Subcutaneous abdominal adipose tissue (tissue), 5 donors: ENCODE measurements at regions not wholly inside any gene's neighbourhood (a gene's known extent, or its start where the extent isn't known, plus 50 kb on each side); places are given as distances from the start of the nearest gene placed in this dataset.
A peak's percentile ranks its signal among the peaks of the same experiment; 100 is the strongest.

ENCODE experiments used
- H3K27ac ChIP-seq: one replicate; pipeline ENCODE4 v1.7.0; 2013; ENCODE audit warnings: low read depth, mild to moderate bottlenecking, inconsistent platforms, low read length, moderate library complexity
- H3K27me3 ChIP-seq, 5 donors: one replicate each; pipeline ENCODE4 v1.7.0; 2013; ENCODE audit warnings: low read length in 5 of 5, inconsistent platforms in 1 of 5; ENCODE audit not compliant: control insufficient read depth in 5 of 5, insufficient read depth in 4 of 5
- H3K36me3 ChIP-seq, 5 donors: one replicate each; pipeline ENCODE4 v1.7.0; 2013; ENCODE audit warnings: low read length in 5 of 5; ENCODE audit not compliant: control insufficient read depth in 5 of 5, insufficient read depth in 5 of 5
- H3K4me1 ChIP-seq, 5 donors: one replicate each; pipeline ENCODE4 v1.7.0; 2013; ENCODE audit warnings: low read length in 5 of 5, mild to moderate bottlenecking in 3 of 5, moderate library complexity in 1 of 5; ENCODE audit not compliant: control insufficient read depth in 5 of 5, insufficient read depth in 5 of 5
- H3K4me3 ChIP-seq, 5 donors: one replicate each; pipeline ENCODE4 v1.7.0; 2013; ENCODE audit warnings: low read length in 5 of 5, low read depth in 1 of 5
- H3K9ac ChIP-seq, 5 donors: one replicate each; pipeline ENCODE4 v1.7.0; 2013; ENCODE audit warnings: low read length in 5 of 5, mild to moderate bottlenecking in 4 of 5, moderate library complexity in 3 of 5
- H3K9me3 ChIP-seq, 5 donors: one replicate each; pipeline ENCODE4 v1.7.0; 2013; ENCODE audit warnings: low read length in 5 of 5; ENCODE audit not compliant: control insufficient read depth in 5 of 5
- donor health status: healthy.
- donor health status: healthy.
- donor health status: healthy.
- donor health status: healthy.
- donor health status: healthy.

GRCh38 chr2:122307763-122308162, 552.3 kb downstream of the TSN start:
- Histone ChIP-seq H3K27me3 (no peaks in the 10 kb centered on the region), H3K36me3 (no peaks in the 10 kb centered on the region), H3K9me3 (peaks cover 0 to 5% (median 0%) of the 10 kb centered on the region in 5 donors), H3K4me1 (no peaks in the 10 kb centered on the region), H3K9ac (no peak overlapping the region), H3K4me3 (no peak overlapping the region), H3K27ac (no peak overlapping the region)

- Histone ChIP-seq H3K9ac (peak overlapping the region in 1 of 5 donors; percentile 5), H3K4me3 (peak overlapping the region in 1 of 5 donors; percentile 16), H3K27me3 (no peaks in the 10 kb centered on the region), H3K36me3 (no peaks in the 10 kb centered on the region), H3K4me1 (peaks cover 0 to 5% (median 0%) of the 10 kb centered on the region in 5 donors), H3K27ac (no peak overlapping the region), H3K9me3 (no peaks in the 10 kb centered on the region)
These were observed 559.9 kb downstream of the TSN start for GRCh38 chr2:122315306-122315705.

GRCh38 chr2:122319539-122320132, 564.2 kb downstream of the TSN start:
- Histone ChIP-seq H3K4me1 (peaks cover 0 to 5% (median 0%) of the 10 kb centered on the region in 5 donors), H3K27me3 (no peaks in the 10 kb centered on the region), H3K36me3 (no peaks in the 10 kb centered on the region), H3K27ac (no peak overlapping the region), H3K9ac (no peak overlapping the region), H3K9me3 (no peaks in the 10 kb centered on the region), H3K4me3 (no peak overlapping the region)

- H3K9me3 ChIP-seq = no peaks in the 10 kb centered on the region
- H3K36me3 ChIP-seq = no peaks in the 10 kb centered on the region
- H3K4me3 ChIP-seq = no peak overlapping the region
- H3K27me3 ChIP-seq = peaks cover 0 to 4% (median 0%) of the 10 kb centered on the region in 5 donors
- H3K4me1 ChIP-seq = no peaks in the 10 kb centered on the region
- no peak overlapping the region for H3K27ac ChIP-seq
- H3K9ac ChIP-seq = no peak overlapping the region
These were observed 567.4 kb downstream of the TSN start for GRCh38 chr2:122322815-122323214.

- no peak overlapping the region for H3K4me3 ChIP-seq
- no peaks in the 10 kb centered on the region for H3K9me3 ChIP-seq
- peaks cover 0 to 4% (median 0%) of the 10 kb centered on the region in 5 donors for H3K27me3 ChIP-seq
- no peak overlapping the region for H3K27ac ChIP-seq
- H3K36me3 ChIP-seq = no peaks in the 10 kb centered on the region
- H3K4me1 ChIP-seq = no peaks in the 10 kb centered on the region
- H3K9ac ChIP-seq = no peak overlapping the region
These were observed 568.5 kb downstream of the TSN start for GRCh38 chr2:122323927-122324326.

GRCh38 chr2:122326471-122326870, 571.0 kb downstream of the TSN start:
- Histone ChIP-seq H3K9ac (no peak overlapping the region), H3K9me3 (no peaks in the 10 kb centered on the region), H3K27ac (no peak overlapping the region), H3K4me1 (no peaks in the 10 kb centered on the region), H3K36me3 (no peaks in the 10 kb centered on the region), H3K4me3 (no peak overlapping the region), H3K27me3 (peaks cover 0 to 4% (median 0%) of the 10 kb centered on the region in 5 donors)

GRCh38 chr2:122328816-122329215, 573.4 kb downstream of the TSN start:
- H3K27ac ChIP-seq = no peak overlapping the region
- no peaks in the 10 kb centered on the region for H3K4me1 ChIP-seq
- H3K9me3 ChIP-seq = no peaks in the 10 kb centered on the region
- peaks cover 0 to 4% (median 0%) of the 10 kb centered on the region in 5 donors for H3K27me3 ChIP-seq
- H3K36me3 ChIP-seq = no peaks in the 10 kb centered on the region
- H3K9ac ChIP-seq = no peak overlapping the region
- H3K4me3 ChIP-seq = no peak overlapping the region

GRCh38 chr2:122329278-122329677, 573.8 kb downstream of the TSN start:
- H3K27ac ChIP-seq = no peak overlapping the region
- H3K4me1 ChIP-seq = no peaks in the 10 kb centered on the region
- H3K4me3 ChIP-seq = no peak overlapping the region

GRCh38 chr2:122333932-122334331, 578.5 kb downstream of the TSN start:
- no peak overlapping the region for H3K9ac ChIP-seq
- no peaks in the 10 kb centered on the region for H3K9me3 ChIP-seq
- H3K27me3 ChIP-seq = peaks cover 0 to 2% (median 0%) of the 10 kb centered on the region in 5 donors
- no peak overlapping the region for H3K4me3 ChIP-seq
- no peaks in the 10 kb centered on the region for H3K36me3 ChIP-seq
- no peaks in the 10 kb centered on the region for H3K4me1 ChIP-seq
- H3K27ac ChIP-seq = no peak overlapping the region

More at GRCh38 chr2:122329278-122329677, 573.8 kb downstream of the TSN start:
- H3K9me3 ChIP-seq = no peaks in the 10 kb centered on the region
- H3K9ac ChIP-seq = no peak overlapping the region
- H3K36me3 ChIP-seq = no peaks in the 10 kb centered on the region
- peaks cover 0 to 4% (median 0%) of the 10 kb centered on the region in 5 donors for H3K27me3 ChIP-seq

- H3K4me3 ChIP-seq = no peak overlapping the region
- no peak overlapping the region for H3K9ac ChIP-seq
- H3K27ac ChIP-seq = no peak overlapping the region
- H3K27me3 ChIP-seq = peaks cover 0 to 2% (median 0%) of the 10 kb centered on the region in 5 donors
- no peaks in the 10 kb centered on the region for H3K36me3 ChIP-seq
- H3K9me3 ChIP-seq = no peaks in the 10 kb centered on the region
- no peaks in the 10 kb centered on the region for H3K4me1 ChIP-seq
These were observed 582.5 kb downstream of the TSN start for GRCh38 chr2:122338000-122338399.
